HepG2 (cell line): ENCODE measurements at regions not wholly inside any gene's neighbourhood (a gene's known extent, or its start where the extent isn't known, plus 50 kb on each side); places are given as distances from the start of the nearest gene placed in this dataset.

ENCODE experiments used
- ATAC-seq: fragments of 200-7000 bp; cut with Tn5 transposase; 3 replicates; pipeline ENCODE4 v1.9.1; 2020; ENCODE audit warnings: mild to moderate bottlenecking, moderate library complexity
- BruUV-seq: library from RNA; stranded (reverse); fragments of 400-500 nt; replicated peaks from 2 replicates; lab custom pipeline; 2021; lab: Mats Ljungman, UMichigan
- CTCF ChIA-PET: fragments of 300-600 bp; formaldehyde crosslinking; extraction: SDS; loops from one replicate; lab custom pipeline; 2021; ENCODE audit warnings: low total read pairs, inconsistent platforms, low intra/inter-chr PET ratio; lab: Yijun Ruan, JAX
- POLR2A ChIA-PET: fragments of 350-600 bp; sonication (Branson Sonifier 250); formaldehyde crosslinking; loops from one replicate; lab custom pipeline; 2020; ENCODE audit warnings: antibody characterized with exemption, inconsistent platforms; lab: Yijun Ruan, JAX
- DNase-seq: peaks from one replicate; pipeline ENCODE4 v3.0.0-alpha.2; 2015; ENCODE audit warnings: low spot score
- FAIRE-seq: peaks from 3 replicates; lab custom pipeline; 2011; peaks lifted over from hg19 to GRCh38; lab: Jason Lieb, UNC
- H2AFZ ChIP-seq: one replicate; pipeline ENCODE4 v1.6.1; 2011; ENCODE audit warnings: low read length, inconsistent platforms
- H3K27ac ChIP-seq: fragments of 300-600 bp; 3 replicates; pipeline ENCODE4 v1.8.0; 2011; ENCODE audit warnings: mixed run types, mild to moderate bottlenecking, mixed read lengths, low read length, inconsistent platforms; ENCODE audit not compliant: insufficient read depth; ENCODE audit errors: extremely low read length
- H3K27me3 ChIP-seq, 2 experiments: fragments of 200-600 bp in 1 of 2; 2 replicates in 1 of 2; 3 replicates in 1 of 2; pipeline versions ENCODE4 v1.6.0 to v1.8.0; 2011; ENCODE audit warnings: low read length in 2 of 2, mild to moderate bottlenecking in 2 of 2, moderate library complexity in 2 of 2, inconsistent platforms in 1 of 2; ENCODE audit not compliant: insufficient read depth in 2 of 2, control insufficient read depth in 1 of 2
- H3K36me3 ChIP-seq, 2 experiments: fragments of 200-600 bp in 1 of 2; replicated peaks in 1 of 2; 2 replicates in 1 of 2; 3 replicates in 1 of 2; pipeline versions ENCODE4 v1.5.1 to v1.8.0; 2011; ENCODE audit warnings: low read length in 2 of 2, inconsistent platforms in 1 of 2; ENCODE audit not compliant: insufficient read depth in 2 of 2, control insufficient read depth in 1 of 2
- H3K4me1 ChIP-seq: 2 replicates; pipeline ENCODE4 v1.5.1; 2012; ENCODE audit warnings: low read length, inconsistent platforms; ENCODE audit not compliant: insufficient read depth
- H3K4me2 ChIP-seq: 2 replicates; pipeline ENCODE4 v1.6.0; 2011; ENCODE audit warnings: low read depth, low read length, inconsistent platforms
- H3K4me3 ChIP-seq, 3 experiments: fragments of 200-600 bp in 1 of 3; sonication (generic), shearing (Covaris generic) in 1 of 3; replicated peaks in 1 of 3; 2 replicates each; pipeline ENCODE4 v1.5.1; 2011 to 2016; ENCODE audit warnings: low read length in 3 of 3, inconsistent platforms in 2 of 3, low read depth in 2 of 3, mild to moderate bottlenecking in 2 of 3, control low read depth in 1 of 3, mixed read lengths in 1 of 3; ENCODE audit not compliant: insufficient read depth in 1 of 3
- H3K79me2 ChIP-seq: one replicate; pipeline ENCODE4 v1.6.1; 2011; ENCODE audit warnings: low read length, inconsistent platforms; ENCODE audit not compliant: insufficient read depth
- H3K9ac ChIP-seq: 2 replicates; pipeline ENCODE4 v1.6.0; 2011; ENCODE audit warnings: mild to moderate bottlenecking, low read depth, low read length, inconsistent platforms; ENCODE audit not compliant: insufficient read depth
- H3K9me3 ChIP-seq: 2 replicates; pipeline ENCODE4 v1.5.1; 2012; ENCODE audit warnings: mild to moderate bottlenecking, low read length
- H4K20me1 ChIP-seq: 2 replicates; pipeline ENCODE4 v1.6.0; 2011; ENCODE audit warnings: inconsistent platforms, mild to moderate bottlenecking, low read length, moderate library complexity; ENCODE audit not compliant: insufficient read depth
- ARID3A ChIP-seq: IDR thresholded peaks from 2 replicates; pipeline ENCODE4 v1.6.1; 2012; ENCODE audit warnings: low read depth, low read length, improper control_type of control experiment
- CBX2 ChIP-seq, 2 experiments: fragments of 200-600 bp in 1 of 2; sonication (generic); formaldehyde crosslinking in 1 of 2; IDR thresholded peaks; 2 replicates each; pipeline versions ENCODE4 v1.7.0 to v1.8.1; 2018 to 2022; ENCODE audit warnings: low read depth in 2 of 2, low read length in 1 of 2, mild to moderate bottlenecking in 1 of 2, missing genetic modification reagents in 1 of 2
- CENPT ChIP-seq: sonication (generic); formaldehyde crosslinking; IDR thresholded peaks from 2 replicates; pipeline ENCODE4 v1.8.0; 2022; ENCODE audit warnings: low read depth, mild to moderate bottlenecking, moderate library complexity, missing genetic modification reagents
- GTF3A ChIP-seq: sonication (generic); formaldehyde crosslinking; conservative IDR thresholded peaks from 2 replicates; pipeline ENCODE4 v1.4.0; 2020; ENCODE audit warnings: mild to moderate bottlenecking, missing genetic modification reagents
- HES4 ChIP-seq: sonication (generic); formaldehyde crosslinking; IDR thresholded peaks from 2 replicates; pipeline ENCODE4 v1.9.0; 2021; ENCODE audit warnings: mild to moderate bottlenecking, missing genetic modification reagents, borderline replicate concordance
- HNRNPH1 ChIP-seq: fragments of 200-400 bp; formaldehyde crosslinking; optimal IDR thresholded peaks from 2 replicates; pipeline ENCODE3; 2017; ENCODE audit warnings: mild to moderate bottlenecking, low read depth, low read length
- NFYC ChIP-seq: IDR thresholded peaks from 2 replicates; pipeline ENCODE4 v1.6.1; 2016; ENCODE audit warnings: missing genetic modification reagents, missing compliant biosample characterization
- ONECUT2 ChIP-seq: sonication (generic); formaldehyde crosslinking; IDR thresholded peaks from 2 replicates; pipeline ENCODE4 v1.4.0; 2020; ENCODE audit warnings: missing genetic modification reagents
- SALL2 ChIP-seq: sonication (generic); formaldehyde crosslinking; IDR thresholded peaks from 2 replicates; pipeline ENCODE4 v1.8.1; 2023; ENCODE audit warnings: mild to moderate bottlenecking, missing genetic modification reagents, inconsistent platforms
- SCMH1 ChIP-seq: sonication (generic); formaldehyde crosslinking; IDR thresholded peaks from 2 replicates; pipeline ENCODE4 v1.9.0; 2021; ENCODE audit warnings: missing genetic modification reagents, mild to moderate bottlenecking, borderline replicate concordance
- USF2 ChIP-seq, 2 experiments: sonication (generic) in 1 of 2; formaldehyde crosslinking in 1 of 2; IDR thresholded peaks; 2 replicates each; pipeline versions ENCODE4 v1.5.1 to v1.6.1; 2011 to 2020; ENCODE audit warnings: borderline replicate concordance in 1 of 2, low read depth in 1 of 2, low read length in 1 of 2, mild to moderate bottlenecking in 1 of 2, missing genetic modification reagents in 1 of 2, moderate library complexity in 1 of 2
- ZNF274 ChIP-seq: sonication (generic); formaldehyde crosslinking; IDR thresholded peaks from 2 replicates; pipeline ENCODE4 v1.5.1; 2020; ENCODE audit warnings: mild to moderate bottlenecking, missing genetic modification reagents
- ZNF326 ChIP-seq: sonication (generic); formaldehyde crosslinking; IDR thresholded peaks from 2 replicates; pipeline ENCODE4 v1.4.0; 2020; ENCODE audit warnings: missing genetic modification reagents, borderline replicate concordance
- ZNF33A ChIP-seq: sonication (generic); formaldehyde crosslinking; IDR thresholded peaks from 2 replicates; pipeline ENCODE4 v1.5.1; 2020; ENCODE audit warnings: missing genetic modification reagents, mild to moderate bottlenecking, moderate library complexity, borderline replicate concordance
- ZNF644 ChIP-seq: IDR thresholded peaks from 2 replicates; pipeline ENCODE4 v1.6.1; 2016; ENCODE audit warnings: low read depth
- WGBS: methylation state at CpG from one replicate; pipeline ENCODE4 v1.1.6; 2017; ENCODE audit warnings: low lambda C conversion rate; 5-methylcytosine and 5-hydroxymethylcytosine counted together
- in situ Hi-C: cut with HindIII; loops from 2 replicates; pipeline ENCODE4 v1.10.0; 2017; ENCODE audit warnings: low pct_unique_long_range_greater_than_20kb; ENCODE audit not compliant: extremely low pct_ligation_motif_present
- intact Hi-C: fragments of 100-400 bp; cut with micrococcal nuclease; formaldehyde crosslinking; loops from one replicate; pipeline ENCODE4 v1.10.0; 2022; ENCODE audit not compliant: unreplicated experiment

- TF ChIP-seq ARID3A (0 out of 2 replicates have a peak, but pooled peaks have one; percentile 25), SALL2 (CRISPR knock-in tag) (no peak), CBX2 (IDR thresholded peaks at IDR 0.05; ENCODE audit: low read depth, low read length) (no peak), CBX2 (CRISPR knock-in tag; IDR thresholded peaks at IDR 0.05; ENCODE audit: low read depth) (no peak), USF2 (IDR thresholded peaks at IDR 0.05; ENCODE audit: low read depth, low read length) (no peak), USF2 (CRISPR knock-in tag; IDR thresholded peaks at IDR 0.05; ENCODE audit: borderline replicate concordance) (no peak), HNRNPH1 (no peak), ZNF274 (CRISPR knock-in tag) (no peak)
These were observed 181.5 kb upstream of the RAI14 start (continued) for GRCh38 chr5:34474573-34475021.

- ATAC-seq: no peak
- H3K27me3 ChIP-seq: peaks cover 2 to 19% of the 10 kb centered on the region in 2 experiments; a peak in 4 of 5 replicates
- H3K79me2 ChIP-seq: no peaks in the 10 kb centered on the region
- in situ Hi-C loops: no loop called here
- FAIRE-seq: no peak
- H3K9ac ChIP-seq: no peak overlapping the region
- POLR2A ChIA-PET: no interaction called here
- intact Hi-C loops: no loop called here
- H3K4me2 ChIP-seq: no peak overlapping the region
- CTCF ChIA-PET: interaction anchor here (1.2 to 1.5 kb wide), 3 partner anchors 11 to 423 kb away, joined by 4 to 20 read pairs (median 5); no protein-coding TSS in a partner anchor
- WGBS: 65% methylated on average over 13 of the region's 13 CpGs
- H3K4me3 ChIP-seq: no peak overlapping the region
- H4K20me1 ChIP-seq: no peaks in the 10 kb centered on the region
- no TSS peak for BruUV-seq
- H3K9me3 ChIP-seq: no peaks in the 10 kb centered on the region
- no peak overlapping the region for H3K27ac ChIP-seq
- H3K36me3 ChIP-seq: no peaks in the 10 kb centered on the region
- H2AFZ ChIP-seq: no peak overlapping the region
- TF ChIP-seq SCMH1 (CRISPR knock-in tag) (no peak), HES4 (CRISPR knock-in tag) (no peak), ZNF33A (CRISPR knock-in tag) (no peak), ONECUT2 (CRISPR knock-in tag) (no peak), NFYC (CRISPR knock-in tag) (no peak), ZNF326 (CRISPR knock-in tag) (no peak), ZNF644 (CRISPR knock-in tag) (no peak), CENPT (CRISPR knock-in tag) (no peak), GTF3A (CRISPR knock-in tag) (no peak)
- H3K4me1 ChIP-seq: peaks cover 42% of the 10 kb centered on the region
- DNase-seq: no peak
These were observed 180.7 kb upstream of the RAI14 start for GRCh38 chr5:34475249-34475966.
